ENCODE measurements at regions not wholly inside any gene's neighbourhood (a gene's known extent, or its start where the extent isn't known, plus 50 kb on each side); places are given as distances from the start of the nearest gene placed in this dataset.

DNA sequence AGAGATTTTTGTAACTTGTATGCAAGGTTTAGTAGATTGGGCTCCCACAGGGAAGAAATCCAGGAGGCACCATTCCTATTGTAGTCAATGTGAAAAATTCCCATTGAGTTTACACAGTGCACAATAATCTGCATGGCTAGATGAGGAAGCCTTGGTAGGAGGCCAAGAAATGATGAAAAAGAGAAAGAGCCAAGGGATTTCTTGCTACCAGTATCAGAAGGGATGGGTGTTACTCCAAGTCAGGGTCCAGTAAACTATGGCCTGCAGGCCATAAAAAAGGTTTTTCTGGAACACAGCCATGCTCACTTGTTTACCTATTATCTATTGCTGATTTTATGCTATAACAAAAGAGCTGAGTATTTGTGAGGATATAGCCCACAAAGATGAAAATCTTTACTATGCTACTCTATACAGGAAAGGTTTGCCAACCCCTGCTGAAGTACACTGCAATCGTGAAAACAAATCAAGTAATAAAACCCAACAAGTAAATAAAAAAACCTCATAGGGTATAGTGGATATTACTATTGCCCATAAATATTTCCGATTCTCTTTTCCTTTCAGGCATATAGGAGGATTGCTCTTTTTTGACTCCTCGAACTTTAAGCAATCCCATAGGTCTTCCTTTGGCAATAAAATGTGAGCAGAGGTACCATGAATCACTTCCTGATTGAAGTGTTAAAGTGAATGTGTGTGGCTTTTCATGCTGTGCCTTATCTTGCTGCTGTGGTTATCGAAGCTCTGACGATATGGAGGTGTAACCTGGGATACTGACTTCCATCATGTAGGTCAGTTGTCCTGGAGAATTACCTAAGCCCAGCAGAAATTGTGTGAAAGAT lies 256.3 kb upstream of the MAGI2 start:
- Histone ChIP-seq H4K20me1 (replicated peaks; ENCODE audit: control insufficient read depth, extremely low read depth, insufficient read depth, low read length) (no peaks in the 10 kb centered on the region), H3K4me1 (ENCODE audit: control insufficient read depth, extremely low read depth, insufficient read depth, low read length) (peaks cover 3% of the 10 kb centered on the region), H2AFZ (ENCODE audit: low read depth, low read length) (peak overlapping the region; percentile 42), H3K36me3 (ENCODE audit: control insufficient read depth in 2 of 2, extremely low read depth in 1 of 2, insufficient read depth in 2 of 2, low read length in 2 of 2) (no peaks in the 10 kb centered on the region), H3K79me2 (ENCODE audit: control insufficient read depth, insufficient read depth, low read length) (no peaks in the 10 kb centered on the region), H3K27me3 (ENCODE audit: control insufficient read depth in 2 of 2, insufficient read depth in 2 of 2, low read length in 2 of 2) (no peaks in the 10 kb centered on the region), H3K9me1 (replicated peaks; ENCODE audit: control insufficient read depth, extremely low read depth, insufficient read depth, low read length) (no peaks in the 10 kb centered on the region), H3K9ac (replicated peaks; ENCODE audit: extremely low read depth, insufficient read depth, low read length) (no peak overlapping the region), H3K9me3 (replicated peaks; ENCODE audit: control insufficient read depth, insufficient read depth, low read length) (no peaks in the 10 kb centered on the region), H3K27ac (ENCODE audit: insufficient read depth, low read depth, low read length) (no peak overlapping the region), H3K4me3 (replicated peaks in 1 of 3; ENCODE audit: insufficient read depth in 1 of 3, low read depth in 1 of 3, low read length in 3 of 3) (no peak overlapping the region), H3K4me2 (ENCODE audit: insufficient read depth, low read length) (peak overlapping the region; percentile 8)
- no peak for FAIRE-seq
- intact Hi-C loops (cut with micrococcal nuclease) (no loop called here), dilution Hi-C loops (cut with MboI; ENCODE audit: extremely low pct_ligation_motif_present, low sequenced_read_pairs) (no loop called here)
- CTCF ChIA-PET, result no interaction called here
- no peak for TF ChIP-seq MYC (IDR thresholded peaks at IDR 0.05; ENCODE audit: low read depth, low read length)
- TF ChIP-seq FOS (IDR thresholded peaks at IDR 0.05; ENCODE audit: borderline replicate concordance, insufficient read depth, low read length), result peak; percentile 40
- TF ChIP-seq POLR2A (IDR thresholded peaks at IDR 0.05; ENCODE audit: low read depth, low read length), result no peak
- TF ChIP-seq GATA2 (IDR thresholded peaks at IDR 0.05; ENCODE audit: insufficient read depth, insufficient read length, low read depth, low read length), result no peak
- TF ChIP-seq, protein P1, sequence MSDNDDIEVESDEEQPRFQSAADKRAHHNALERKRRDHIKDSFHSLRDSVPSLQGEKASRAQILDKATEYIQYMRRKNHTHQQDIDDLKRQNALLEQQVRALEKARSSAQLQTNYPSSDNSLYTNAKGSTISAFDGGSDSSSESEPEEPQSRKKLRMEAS (IDR thresholded peaks at IDR 0.05; ENCODE audit: insufficient read depth, insufficient read length), result no peak
- TF ChIP-seq POLR2AphosphoS5 (IDR thresholded peaks at IDR 0.05; ENCODE audit: insufficient read depth, low read depth, low read length), result peak; percentile 15
- TF ChIP-seq JUN (IDR thresholded peaks at IDR 0.05; ENCODE audit: borderline replicate concordance, insufficient read depth, insufficient read length, low read depth), result no peak
- TF ChIP-seq, protein P2, sequence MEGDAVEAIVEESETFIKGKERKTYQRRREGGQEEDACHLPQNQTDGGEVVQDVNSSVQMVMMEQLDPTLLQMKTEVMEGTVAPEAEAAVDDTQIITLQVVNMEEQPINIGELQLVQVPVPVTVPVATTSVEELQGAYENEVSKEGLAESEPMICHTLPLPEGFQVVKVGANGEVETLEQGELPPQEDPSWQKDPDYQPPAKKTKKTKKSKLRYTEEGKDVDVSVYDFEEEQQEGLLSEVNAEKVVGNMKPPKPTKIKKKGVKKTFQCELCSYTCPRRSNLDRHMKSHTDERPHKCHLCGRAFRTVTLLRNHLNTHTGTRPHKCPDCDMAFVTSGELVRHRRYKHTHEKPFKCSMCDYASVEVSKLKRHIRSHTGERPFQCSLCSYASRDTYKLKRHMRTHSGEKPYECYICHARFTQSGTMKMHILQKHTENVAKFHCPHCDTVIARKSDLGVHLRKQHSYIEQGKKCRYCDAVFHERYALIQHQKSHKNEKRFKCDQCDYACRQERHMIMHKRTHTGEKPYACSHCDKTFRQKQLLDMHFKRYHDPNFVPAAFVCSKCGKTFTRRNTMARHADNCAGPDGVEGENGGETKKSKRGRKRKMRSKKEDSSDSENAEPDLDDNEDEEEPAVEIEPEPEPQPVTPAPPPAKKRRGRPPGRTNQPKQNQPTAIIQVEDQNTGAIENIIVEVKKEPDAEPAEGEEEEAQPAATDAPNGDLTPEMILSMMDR (IDR thresholded peaks at IDR 0.05; ENCODE audit: extremely low read depth in 1 of 2, insufficient read depth in 1 of 2, low read depth in 1 of 2, low read length in 2 of 2), result no peak
- TF ChIP-seq EZH2 (IDR thresholded peaks at IDR 0.05; ENCODE audit: borderline replicate concordance, low read depth, low read length, severe bottlenecking), result no peak
- DNase-seq (ENCODE audit: low read depth, low spot score), result peak; percentile 40
- POLR2A ChIA-PET, result no interaction called here
- BruUV-seq (replicated peaks), result no TSS peak

Data from endothelial cell of umbilical vein (primary cell).